Muscle layer of duodenum (tissue), 2 donors: ENCODE measurements at regions not wholly inside any gene's neighbourhood (a gene's known extent, or its start where the extent isn't known, plus 50 kb on each side); places are given as distances from the start of the nearest gene placed in this dataset.

Source experiments
- H3K27ac ChIP-seq: one replicate; pipeline ENCODE4 v1.7.0; 2013; ENCODE audit warnings: mild to moderate bottlenecking, low read length
- H3K27me3 ChIP-seq: one replicate; pipeline ENCODE4 v1.7.0; 2013; ENCODE audit warnings: low read depth, mild to moderate bottlenecking, control low read depth, low read length
- H3K36me3 ChIP-seq, 2 donors: one replicate each; pipeline ENCODE4 v1.7.0; 2013; ENCODE audit warnings: low read length in 2 of 2, control low read depth in 1 of 2, mild to moderate bottlenecking in 1 of 2; ENCODE audit not compliant: insufficient read depth in 2 of 2, control insufficient read depth in 1 of 2
- H3K4me1 ChIP-seq, 2 donors: one replicate each; pipeline ENCODE4 v1.7.0; 2013; ENCODE audit warnings: low read length in 2 of 2, mild to moderate bottlenecking in 2 of 2, control low read depth in 1 of 2, moderate library complexity in 1 of 2; ENCODE audit not compliant: insufficient read depth in 2 of 2, control insufficient read depth in 1 of 2
- H3K4me3 ChIP-seq, 2 donors: one replicate each; pipeline ENCODE4 v1.7.0; 2013; ENCODE audit warnings: low read length in 2 of 2, low read depth in 1 of 2, mild to moderate bottlenecking in 1 of 2
- H3K9me3 ChIP-seq, 2 donors: one replicate each; pipeline ENCODE4 v1.7.0; 2013; ENCODE audit warnings: low read length in 2 of 2, control low read depth in 1 of 2, mild to moderate bottlenecking in 1 of 2; ENCODE audit not compliant: control insufficient read depth in 1 of 2
- donor health status: healthy.

DNA sequence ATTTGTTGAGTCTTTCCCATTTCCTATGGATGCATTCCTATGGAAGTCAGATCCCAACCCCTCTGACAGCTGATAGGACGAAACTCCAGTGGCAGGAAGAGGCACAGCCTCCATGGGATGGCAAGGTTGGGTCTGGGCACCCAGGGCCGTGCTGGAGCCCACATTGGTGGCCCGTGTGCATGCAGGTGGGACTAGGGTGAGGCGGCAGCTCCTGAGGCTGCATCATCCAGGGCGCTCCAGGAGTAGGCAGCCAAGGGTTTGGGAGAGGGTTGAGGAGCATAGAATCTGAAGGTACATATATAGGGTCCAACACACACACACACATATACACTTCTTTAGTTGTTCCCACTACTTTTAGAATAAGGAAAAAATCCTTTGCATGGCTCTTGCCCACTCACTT, 81.4 kb upstream of the BMPER start:
- Histone ChIP-seq H3K36me3 (no peaks in the 10 kb centered on the region), H3K4me3 (no peak overlapping the region), H3K9me3 (no peaks in the 10 kb centered on the region), H3K4me1 (no peaks in the 10 kb centered on the region), H3K27me3 (no peaks in the 10 kb centered on the region), H3K27ac (no peak overlapping the region)

DNA sequence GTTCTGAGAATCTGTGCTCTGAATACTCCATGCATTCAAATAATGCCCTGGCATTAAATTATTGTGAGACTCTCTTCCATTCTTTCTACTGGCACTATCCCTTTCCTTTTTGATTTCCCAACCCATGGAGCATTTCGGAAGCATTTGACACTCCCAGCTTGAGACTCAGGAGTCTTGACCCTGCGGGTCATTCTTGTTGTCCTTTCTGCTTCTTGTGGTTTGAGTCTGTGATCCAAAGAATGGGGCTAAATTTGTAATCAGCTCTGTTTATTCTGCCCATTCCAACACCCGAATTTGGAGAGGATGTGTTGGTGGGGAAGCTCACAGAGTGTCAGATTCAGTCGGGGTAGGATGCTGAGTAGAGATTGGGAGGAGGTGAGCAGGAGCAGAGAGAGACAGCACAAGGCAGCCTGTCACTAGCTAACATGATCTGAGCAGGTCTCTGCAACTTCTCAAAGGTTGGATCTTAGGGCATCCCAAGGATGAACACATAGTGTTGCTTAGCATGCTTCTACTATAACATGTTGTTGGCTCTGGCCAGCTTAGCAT, 80.4 kb upstream of the BMPER start:
- no peaks in the 10 kb centered on the region for H3K36me3 ChIP-seq
- H3K27me3 ChIP-seq, result no peaks in the 10 kb centered on the region
- no peak overlapping the region for H3K27ac ChIP-seq
- no peak overlapping the region for H3K4me3 ChIP-seq
- no peaks in the 10 kb centered on the region for H3K9me3 ChIP-seq
- no peaks in the 10 kb centered on the region for H3K4me1 ChIP-seq

DNA sequence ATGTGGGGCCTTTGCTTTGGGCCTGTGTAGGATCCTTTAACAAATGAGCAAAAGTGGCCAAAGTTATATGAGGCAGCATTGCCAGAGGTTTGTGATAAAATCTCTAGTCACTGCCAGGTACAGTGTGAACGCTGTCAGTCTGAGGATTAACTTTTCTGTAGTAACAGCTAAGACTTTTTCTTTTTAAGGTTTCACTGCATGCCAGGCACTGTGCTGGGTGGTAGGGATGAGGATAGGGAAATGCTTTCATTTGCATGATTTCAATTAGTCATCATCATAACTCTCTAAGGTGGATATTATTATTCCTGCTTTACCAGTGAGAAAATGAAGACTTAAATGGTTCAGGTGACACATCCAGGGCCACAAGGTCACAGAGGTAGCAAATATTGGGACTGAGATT, 79.7 kb upstream of the BMPER start:
- no peaks in the 10 kb centered on the region for H3K9me3 ChIP-seq

DNA sequence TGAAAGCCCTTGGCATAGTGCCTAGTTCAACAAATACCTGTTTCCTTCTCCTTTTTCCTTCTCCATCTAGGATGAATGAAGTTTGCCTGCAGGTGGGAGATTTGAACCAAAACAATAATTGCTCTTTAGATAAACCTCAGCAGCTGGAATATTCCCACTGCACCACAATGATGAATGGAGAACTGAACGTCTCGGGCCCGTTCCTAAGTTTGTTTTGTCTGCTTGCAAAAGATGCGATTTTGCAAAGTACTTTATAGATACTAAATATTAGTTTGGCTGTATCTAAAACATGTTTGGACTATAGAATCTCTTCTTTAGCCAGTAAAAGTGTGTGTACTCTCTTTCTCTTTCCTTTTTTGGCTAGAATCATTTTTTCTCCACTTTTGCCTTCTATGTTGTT, 75.8 kb upstream of the BMPER start:
- H3K4me3 ChIP-seq, result no peak overlapping the region
- no peaks in the 10 kb centered on the region for H3K36me3 ChIP-seq
- no peak overlapping the region for H3K27ac ChIP-seq
- no peaks in the 10 kb centered on the region for H3K9me3 ChIP-seq
- H3K27me3 ChIP-seq, result no peaks in the 10 kb centered on the region
- H3K4me1 ChIP-seq, result no peaks in the 10 kb centered on the region

More for the DNA sequence above, 79.7 kb upstream of the BMPER start:
- Histone ChIP-seq H3K36me3 (no peaks in the 10 kb centered on the region), H3K4me1 (no peaks in the 10 kb centered on the region), H3K4me3 (no peak overlapping the region), H3K27ac (no peak overlapping the region), H3K27me3 (no peaks in the 10 kb centered on the region)

DNA sequence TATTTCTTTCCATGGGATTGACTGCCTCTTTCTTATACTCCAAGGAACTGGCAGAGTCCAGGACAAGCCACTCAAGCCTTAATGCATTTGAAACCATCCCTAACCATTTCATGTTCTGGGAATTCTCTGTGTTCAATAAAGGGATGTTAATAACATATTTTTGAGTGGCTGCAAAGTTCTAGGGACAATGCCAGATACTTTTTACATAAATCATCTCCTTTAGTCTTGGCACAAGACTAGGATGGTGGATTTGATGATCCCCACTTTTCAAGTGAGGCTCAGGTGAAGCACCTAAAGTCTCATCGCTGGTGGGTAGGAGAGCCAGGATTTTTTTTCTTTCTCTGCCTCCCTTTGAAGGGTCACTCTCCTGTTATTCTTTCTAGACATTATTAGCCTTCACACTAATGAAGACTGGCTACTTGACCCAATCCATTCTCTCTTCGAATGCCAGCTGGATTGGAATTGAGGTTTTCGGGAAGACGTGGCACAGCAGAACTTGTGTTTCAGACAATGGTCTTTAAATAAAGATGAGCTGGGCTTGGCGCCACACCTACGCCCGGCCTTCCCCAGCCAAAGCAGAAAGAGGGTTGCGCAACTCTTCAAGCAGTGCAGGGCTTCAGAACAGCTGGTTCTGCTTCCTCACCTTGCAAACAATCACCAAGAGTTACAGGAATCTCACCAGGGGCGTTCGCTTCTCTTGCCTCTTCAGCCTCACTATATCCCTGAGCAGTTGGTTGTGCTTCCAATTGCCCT, 73.8 kb upstream of the BMPER start:
- no peak overlapping the region for H3K27ac ChIP-seq
- H3K27me3 ChIP-seq, result no peaks in the 10 kb centered on the region
- no peaks in the 10 kb centered on the region for H3K36me3 ChIP-seq
- H3K4me3 ChIP-seq, result no peak overlapping the region
- H3K4me1 ChIP-seq, result no peaks in the 10 kb centered on the region
- H3K9me3 ChIP-seq, result no peaks in the 10 kb centered on the region

DNA sequence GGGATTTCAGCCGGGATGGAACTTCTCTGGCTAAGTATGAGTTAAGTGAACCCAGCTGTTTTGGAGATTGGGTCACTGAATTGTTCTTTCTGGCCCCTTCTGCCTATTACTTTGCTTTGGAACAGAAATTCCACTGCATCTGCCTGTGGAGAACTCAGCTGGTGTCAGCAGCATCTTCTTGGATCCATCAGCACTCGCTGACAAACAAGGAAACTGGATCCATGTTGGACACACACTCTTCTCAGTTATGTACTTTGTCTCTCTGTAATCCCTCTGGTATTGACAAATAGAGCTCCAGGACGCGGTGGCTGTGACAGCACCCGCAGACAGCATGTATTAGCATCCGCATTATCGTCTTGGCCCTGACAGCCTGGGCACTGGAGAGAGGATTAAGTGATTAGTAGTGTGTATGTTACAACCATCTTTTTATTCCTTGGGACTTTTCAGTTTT, 73.0 kb upstream of the BMPER start:
- H3K4me3 ChIP-seq, result no peak overlapping the region
- H3K4me1 ChIP-seq, result no peaks in the 10 kb centered on the region
- H3K9me3 ChIP-seq, result no peaks in the 10 kb centered on the region
- H3K27ac ChIP-seq, result no peak overlapping the region
- no peaks in the 10 kb centered on the region for H3K36me3 ChIP-seq
- no peaks in the 10 kb centered on the region for H3K27me3 ChIP-seq

DNA sequence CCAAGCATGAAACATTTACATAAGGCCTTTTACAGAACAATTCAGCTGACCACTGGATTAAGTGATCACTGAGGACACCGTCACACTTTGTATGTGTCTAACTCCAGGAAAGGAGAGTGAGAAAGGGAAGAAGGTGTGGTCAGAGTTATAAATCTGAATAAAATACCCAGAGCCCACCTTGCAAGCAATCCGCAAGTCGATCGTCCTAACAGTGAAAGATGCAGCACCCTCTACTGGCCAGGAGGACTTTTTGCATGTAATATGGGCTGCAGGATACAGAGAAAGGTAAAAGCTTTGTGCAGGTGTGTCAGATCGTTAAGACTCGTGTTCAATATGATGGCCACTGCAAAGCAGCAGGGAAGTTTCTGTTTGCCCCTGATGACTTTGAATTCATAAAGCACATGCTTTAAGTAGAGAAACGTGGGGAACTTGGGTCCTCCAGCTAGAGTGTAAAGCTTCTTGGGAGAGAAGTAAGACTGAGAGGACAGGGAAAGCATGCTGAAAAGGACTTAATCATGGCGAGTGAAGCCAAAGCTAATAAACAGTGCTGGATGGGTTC, 68.5 kb upstream of the BMPER start:
- Histone ChIP-seq H3K27me3 (no peaks in the 10 kb centered on the region), H3K27ac (no peak overlapping the region), H3K9me3 (no peaks in the 10 kb centered on the region), H3K36me3 (no peaks in the 10 kb centered on the region), H3K4me3 (peak overlapping the region in 1 of 2 donors; percentile 27), H3K4me1 (no peaks in the 10 kb centered on the region)

DNA sequence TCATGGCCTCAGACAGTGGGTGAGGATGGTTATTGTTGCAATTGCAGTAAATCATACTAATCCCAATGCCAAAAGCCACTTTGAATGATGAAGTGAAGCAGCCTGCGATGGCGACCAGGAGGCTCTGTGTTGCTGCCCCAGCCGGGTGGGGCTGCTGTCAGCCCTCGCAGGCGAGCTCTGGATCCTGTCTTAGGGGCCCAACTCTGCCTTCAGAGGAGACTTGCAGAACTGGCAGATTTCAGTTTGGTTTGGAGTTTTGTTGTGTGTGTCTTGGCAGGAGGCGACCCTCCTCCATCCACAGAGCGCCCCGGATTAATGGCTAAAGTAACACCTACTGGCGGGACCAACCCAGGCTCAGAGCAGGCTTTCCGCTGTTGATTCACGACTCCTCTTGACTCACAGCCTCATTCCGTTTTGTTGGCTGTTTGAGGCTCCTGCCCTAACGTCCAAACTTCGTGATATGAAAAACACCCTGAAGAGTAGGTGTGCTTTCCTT, 67.9 kb upstream of the BMPER start:
- no peaks in the 10 kb centered on the region for H3K36me3 ChIP-seq
- H3K9me3 ChIP-seq, result no peaks in the 10 kb centered on the region
- peak overlapping the region in 1 of 2 donors; percentile 27 for H3K4me3 ChIP-seq
- no peaks in the 10 kb centered on the region for H3K4me1 ChIP-seq
- H3K27ac ChIP-seq, result no peak overlapping the region
- H3K27me3 ChIP-seq, result no peaks in the 10 kb centered on the region

DNA sequence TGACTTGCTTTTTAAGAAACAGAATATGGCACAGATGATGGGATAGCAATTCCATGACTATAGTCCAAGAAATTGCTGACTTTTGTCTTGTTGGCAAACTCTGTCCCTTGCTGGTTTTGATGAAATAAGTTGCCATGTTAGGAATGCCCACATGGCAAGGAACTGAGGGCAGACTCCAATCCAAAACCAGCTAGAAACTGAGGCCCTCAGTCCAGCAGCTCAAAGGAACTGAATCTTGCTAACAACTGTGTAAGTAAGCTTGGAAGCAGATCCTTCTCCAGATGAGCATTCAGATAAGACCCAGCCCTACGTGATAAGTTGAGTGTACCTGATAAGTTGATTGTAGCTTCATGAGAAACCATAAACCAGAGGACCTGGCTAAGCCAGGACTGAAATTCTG, 64.3 kb upstream of the BMPER start:
- Histone ChIP-seq H3K27ac (no peak overlapping the region), H3K36me3 (no peaks in the 10 kb centered on the region), H3K4me3 (no peak overlapping the region), H3K9me3 (no peaks in the 10 kb centered on the region), H3K27me3 (no peaks in the 10 kb centered on the region), H3K4me1 (no peaks in the 10 kb centered on the region)

DNA sequence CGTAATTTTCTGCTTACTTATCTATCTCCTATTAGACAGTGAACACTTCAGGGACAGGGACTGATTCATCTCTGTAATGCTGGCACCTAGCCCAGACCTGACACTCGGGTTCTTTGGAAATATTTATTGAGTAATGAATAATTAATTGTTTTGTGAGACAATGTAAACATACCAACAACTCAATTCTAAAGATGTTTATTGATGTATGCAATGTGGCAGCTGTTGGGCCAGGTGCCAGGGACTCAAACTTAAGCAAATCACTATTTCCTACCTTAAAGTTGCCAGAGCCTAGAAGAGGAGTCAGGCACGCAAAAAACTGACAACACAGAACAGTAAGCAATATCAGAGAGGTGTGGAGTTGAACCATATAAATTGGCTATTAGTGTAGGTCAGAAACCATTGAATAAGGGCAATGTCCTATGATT, 63.6 kb upstream of the BMPER start:
- H3K27ac ChIP-seq, result no peak overlapping the region
- H3K4me3 ChIP-seq, result no peak overlapping the region
- H3K27me3 ChIP-seq, result no peaks in the 10 kb centered on the region
- H3K4me1 ChIP-seq, result no peaks in the 10 kb centered on the region
- H3K36me3 ChIP-seq, result no peaks in the 10 kb centered on the region
- H3K9me3 ChIP-seq, result no peaks in the 10 kb centered on the region

DNA sequence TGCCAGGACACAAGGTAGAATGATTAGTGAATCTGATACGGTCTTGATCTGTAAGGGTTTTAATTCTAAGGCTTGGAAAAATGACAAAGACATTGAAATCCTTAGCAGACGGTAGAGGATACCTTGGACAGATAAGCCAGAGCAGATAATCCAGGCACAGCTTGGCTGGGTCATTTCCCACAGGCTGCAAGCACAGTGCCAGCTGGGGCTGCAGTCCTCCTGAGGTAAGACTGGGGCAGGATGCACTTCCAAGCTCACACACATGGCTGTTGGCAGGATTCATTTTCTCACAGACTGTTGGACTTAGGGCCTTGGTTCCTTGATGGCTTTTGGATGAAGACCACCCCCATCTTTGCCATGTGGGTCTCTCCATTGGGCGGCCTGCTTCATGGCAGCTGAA, 63.2 kb upstream of the BMPER start:
- Histone ChIP-seq H3K4me3 (no peak overlapping the region), H3K9me3 (no peaks in the 10 kb centered on the region), H3K27me3 (no peaks in the 10 kb centered on the region), H3K4me1 (no peaks in the 10 kb centered on the region), H3K36me3 (no peaks in the 10 kb centered on the region), H3K27ac (no peak overlapping the region)
